Activated CD8-positive, alpha-beta memory T cell treated with anti-CD3 and anti-CD28 coated beads for 4 hours (primary cell): ENCODE measurements at regions not wholly inside any gene's neighbourhood (a gene's known extent, or its start where the extent isn't known, plus 50 kb on each side); places are given as distances from the start of the nearest gene placed in this dataset.
"Not testable (repeated sequence)": the region's sequence is repeated elsewhere in the genome, so short reads cannot be mapped to it uniquely, and the experiment has no call there.

Experiments
- DNase-seq, 2 donors: peaks; one replicate each; pipeline ENCODE4 v3.0.0-alpha.2; 2020; ENCODE audit warnings: low read depth in 2 of 2

DNA sequence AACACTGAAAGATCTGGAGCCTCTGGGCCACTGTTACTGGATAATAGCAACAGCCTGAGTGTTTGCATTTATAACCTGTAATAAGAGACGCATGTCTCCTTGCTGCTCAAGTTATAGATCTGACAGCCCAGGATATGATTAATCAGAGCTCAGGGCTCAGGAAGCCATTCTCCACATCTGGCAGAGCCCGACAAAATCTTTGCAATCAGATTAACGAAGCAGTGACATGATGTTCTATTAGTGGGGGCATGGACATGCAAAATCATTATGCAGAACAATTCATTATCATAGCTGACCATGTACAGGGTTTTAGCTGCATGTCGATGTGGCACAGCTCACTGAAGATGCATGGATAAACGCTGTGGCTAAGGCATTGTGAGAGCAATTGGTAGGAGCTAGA lies 730.3 kb downstream of the ZNF385D start:
- no peak for DNase-seq

DNA sequence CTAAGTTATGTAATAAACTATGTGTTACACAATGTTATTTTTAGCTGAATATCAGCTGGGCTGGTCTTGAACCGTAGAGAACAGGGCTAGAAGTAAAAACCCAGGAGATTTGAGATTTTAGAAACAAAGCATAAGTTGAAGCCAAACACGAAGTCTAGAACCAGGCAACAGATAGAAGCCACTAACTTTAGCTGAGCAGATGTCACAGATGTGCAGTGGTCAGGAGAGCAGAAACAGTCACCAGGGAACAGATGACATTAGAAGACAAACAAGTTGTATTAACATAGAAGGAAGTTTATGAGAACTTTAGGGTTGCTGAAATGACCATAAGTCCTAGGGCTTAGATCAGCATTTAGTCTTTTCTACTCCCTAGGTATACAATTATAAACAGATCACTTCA lies 731.0 kb downstream of the ZNF385D start:
- no peak for DNase-seq

DNA sequence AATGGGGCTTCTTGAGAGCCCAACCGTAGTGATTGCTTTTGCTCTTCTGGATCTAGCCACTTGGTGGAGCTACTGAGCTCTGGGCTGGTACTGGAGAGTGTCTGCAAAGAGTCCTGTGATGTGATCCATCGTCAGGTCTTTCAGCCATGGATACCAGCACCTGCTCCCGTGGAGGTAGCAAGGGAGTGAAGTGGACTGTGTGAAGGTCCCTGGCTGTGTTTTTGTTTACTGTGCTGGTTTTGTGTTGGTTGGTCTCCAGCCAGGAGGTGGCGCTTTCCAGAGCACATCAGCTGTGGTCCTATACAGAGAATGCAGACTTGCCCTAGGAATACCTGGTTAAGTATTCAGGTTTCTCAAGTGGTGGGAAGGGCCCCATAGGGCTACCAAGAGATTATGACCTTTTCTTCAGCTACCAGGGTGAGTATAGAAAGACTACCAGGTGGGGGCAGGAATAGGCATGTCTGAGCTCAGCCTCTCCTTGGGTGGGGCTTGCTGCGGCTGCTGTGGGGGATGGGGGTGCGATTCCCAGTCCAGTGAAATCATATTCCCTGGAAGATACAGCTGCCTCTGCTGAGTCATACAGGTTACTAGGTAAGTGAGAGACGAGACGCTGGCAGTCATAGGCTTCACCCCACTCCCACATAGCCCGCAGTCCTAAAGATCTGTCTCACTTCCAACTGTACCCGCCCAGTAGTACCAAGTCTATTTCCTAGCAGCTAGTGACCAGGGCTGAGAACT lies 733.7 kb downstream of the ZNF385D start:
- no peak for DNase-seq

DNA sequence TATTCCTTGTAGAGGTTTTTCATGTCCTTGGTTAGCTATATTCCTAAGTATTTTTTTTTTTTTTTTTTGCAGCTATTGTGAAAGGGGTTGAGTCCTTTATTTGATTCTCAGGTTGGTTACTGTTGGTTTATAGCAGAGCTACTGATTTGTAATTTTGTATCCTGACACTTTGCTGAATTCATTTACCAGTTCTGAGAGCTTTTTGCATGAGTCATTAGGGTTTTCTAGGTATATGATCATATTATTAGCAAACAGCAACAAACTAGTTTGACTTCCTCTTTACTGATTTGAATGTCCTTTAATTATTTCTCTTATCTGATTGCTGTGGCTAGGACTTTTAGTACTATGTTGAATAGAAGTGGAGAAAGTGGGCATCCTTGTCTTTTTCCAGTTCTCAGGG lies 737.4 kb downstream of the ZNF385D start:
- no peak for DNase-seq

DNA sequence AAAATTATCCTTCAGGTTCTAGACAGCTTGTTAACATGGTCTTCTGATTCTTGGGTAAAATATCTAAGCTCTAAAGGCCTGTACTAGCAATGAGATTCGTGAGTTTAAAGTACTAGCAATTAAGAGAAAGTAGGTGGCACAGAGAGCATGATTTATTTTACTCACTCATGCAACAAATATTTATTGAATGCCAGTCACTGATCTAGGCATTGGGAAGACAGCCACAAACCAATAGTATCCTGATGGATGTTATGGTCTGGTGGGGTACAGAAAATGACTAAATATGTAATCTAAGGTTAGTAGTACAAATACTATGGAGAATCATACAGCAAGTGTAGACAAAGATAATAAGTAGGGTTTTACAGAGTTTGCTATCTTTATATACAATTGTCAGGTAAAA lies 751.3 kb downstream of the ZNF385D start:
- DNase-seq = no peak

DNA sequence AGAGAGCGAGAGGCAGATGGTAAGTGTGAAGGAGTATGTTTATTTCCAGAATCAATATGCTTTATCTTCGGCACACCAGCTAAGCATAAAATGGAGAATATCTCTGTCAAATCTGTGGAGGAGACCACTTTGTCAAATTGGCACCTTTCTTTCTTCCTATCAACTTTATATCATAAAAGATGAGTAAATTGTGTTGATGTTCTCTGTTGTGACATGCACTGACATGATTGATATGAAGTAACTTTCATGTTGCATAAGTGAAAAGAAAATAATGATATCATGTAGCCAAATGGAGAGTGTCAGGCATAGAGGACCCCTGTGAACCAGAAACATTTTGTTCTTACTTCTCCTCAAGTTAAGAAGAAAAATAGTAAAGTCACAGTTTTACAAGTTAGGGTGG lies 753.8 kb downstream of the ZNF385D start:
- DNase-seq = no peak

DNA sequence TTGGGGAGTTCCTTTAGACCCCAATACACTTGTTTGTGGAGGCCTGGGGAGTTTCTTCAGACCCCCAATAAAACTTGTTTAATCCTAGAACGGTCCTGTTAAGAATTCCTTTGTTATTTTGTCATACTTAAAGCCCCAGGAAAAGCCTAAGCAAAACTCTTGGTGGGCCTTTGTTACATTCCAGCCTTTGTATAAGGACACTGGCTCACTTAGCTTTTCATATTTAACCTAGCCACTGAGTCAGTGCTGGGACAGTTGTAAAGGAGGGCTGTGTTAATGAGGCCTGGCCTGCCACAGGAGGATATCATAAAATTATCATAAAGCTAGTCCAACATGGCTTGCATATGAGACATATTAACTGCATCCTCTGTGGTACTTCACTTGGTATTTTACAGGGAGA lies 760.1 kb downstream of the ZNF385D start:
- DNase-seq = no peak

DNA sequence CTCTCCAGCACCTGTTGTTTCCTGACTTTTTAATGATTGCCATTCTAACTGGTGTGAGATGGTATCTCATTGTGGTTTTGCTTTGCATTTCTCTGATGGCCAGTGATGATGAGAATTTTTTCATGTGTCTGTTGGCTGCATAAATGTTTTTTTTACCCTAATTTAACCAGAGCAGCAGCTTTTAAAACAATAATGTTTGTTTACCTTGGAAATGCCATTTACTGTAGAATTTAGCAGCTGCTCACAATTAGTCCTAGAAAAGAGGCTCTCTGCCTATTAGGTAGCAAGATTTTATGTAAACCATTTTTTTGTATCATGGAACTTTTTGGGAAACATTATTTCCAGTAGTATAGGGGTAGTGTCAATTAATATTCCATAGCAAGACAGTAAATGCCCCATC lies 761.4 kb downstream of the ZNF385D start:
- not testable (repeated sequence) for DNase-seq

DNA sequence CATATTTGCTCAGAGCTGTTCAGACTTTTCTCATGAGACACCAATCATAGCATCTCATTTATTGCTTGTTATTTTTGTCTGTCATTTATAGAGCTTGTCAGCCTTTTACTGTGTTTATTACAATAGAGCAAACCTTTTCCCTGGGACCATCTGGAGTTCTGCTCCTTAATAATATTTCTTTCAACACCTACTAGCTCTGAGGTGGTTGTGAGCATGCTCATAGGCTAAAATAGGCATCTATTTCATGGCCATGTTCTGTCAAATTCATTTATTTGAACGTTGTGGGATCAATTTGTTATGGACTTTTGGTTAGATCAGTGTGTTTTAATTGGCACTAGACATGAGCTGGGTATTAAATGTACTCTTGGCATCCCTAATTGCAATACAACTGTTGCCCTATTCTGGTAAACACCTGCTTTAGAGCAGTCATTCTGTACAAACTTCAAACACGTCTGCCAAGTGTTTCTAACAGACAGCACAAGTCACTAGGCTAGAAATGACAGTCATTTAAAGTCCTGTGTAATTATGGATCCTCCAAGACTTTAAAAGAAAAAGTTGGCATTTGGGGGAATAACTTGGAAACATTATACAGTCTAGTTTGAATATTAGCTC lies 766.3 kb downstream of the ZNF385D start:
- DNase-seq = no peak

DNA sequence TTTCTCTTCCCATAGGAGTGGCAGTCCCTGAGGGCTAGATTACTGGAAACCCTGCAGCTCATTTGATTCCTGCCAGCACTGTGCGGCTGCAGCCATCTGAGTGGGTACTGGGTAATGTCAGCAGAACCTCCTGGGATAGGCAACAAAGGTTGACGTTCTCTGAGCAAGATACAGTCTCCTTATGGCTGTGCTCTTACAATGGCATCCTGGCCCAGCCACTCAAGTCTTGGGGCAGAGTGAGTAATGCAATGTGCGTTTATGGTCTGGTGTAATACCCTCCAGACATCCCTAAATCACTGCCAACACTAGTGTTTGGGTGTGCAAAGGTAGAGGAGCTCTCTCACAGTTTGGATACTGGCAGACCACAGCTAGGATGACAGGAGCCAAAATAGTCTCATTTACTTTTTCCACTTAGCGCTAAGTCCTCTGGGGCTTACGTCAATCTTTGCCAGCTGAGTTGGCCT lies 775.8 kb downstream of the ZNF385D start:
- DNase-seq = no peak

DNA sequence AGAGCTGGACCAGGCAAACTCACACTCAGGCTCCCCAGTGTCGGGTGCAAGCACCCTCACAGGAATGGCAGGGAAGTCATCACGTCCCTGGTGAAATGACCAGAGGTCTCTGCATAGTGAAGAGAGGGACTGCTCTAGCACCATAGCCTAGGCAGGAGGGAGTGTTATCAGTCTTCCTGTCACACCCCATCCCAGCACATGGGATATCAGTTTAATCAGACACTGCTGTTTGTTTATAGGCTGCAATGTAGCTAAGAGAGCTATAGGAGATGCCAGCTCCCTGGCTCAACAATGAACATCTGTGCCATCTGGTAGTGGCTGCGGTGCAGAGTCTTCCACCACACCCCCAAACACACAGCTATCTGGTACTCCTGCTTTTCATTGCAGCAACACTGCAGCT lies 776.6 kb downstream of the ZNF385D start:
- no peak for DNase-seq

DNA sequence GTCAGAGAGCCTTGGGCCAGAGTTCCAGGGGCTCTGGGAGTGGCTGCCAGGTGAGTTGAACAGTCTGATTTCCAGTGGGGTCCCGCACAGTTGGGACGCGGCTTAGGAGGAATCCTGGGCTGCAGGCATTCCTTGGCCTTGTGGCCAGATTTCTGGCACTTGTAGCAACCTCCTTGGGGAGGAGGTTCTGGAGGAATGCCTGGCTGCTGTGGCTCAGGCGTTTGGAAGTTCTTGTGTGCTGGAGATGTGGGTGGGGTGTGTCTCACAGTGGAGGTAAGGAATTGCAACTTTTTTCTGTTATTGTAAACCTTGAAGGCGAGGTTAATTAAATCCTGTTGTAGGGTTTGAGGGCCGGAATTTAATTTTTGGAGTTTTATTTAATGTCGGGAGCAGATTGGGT lies 780.2 kb downstream of the ZNF385D start:
- DNase-seq = not testable (repeated sequence)

DNA sequence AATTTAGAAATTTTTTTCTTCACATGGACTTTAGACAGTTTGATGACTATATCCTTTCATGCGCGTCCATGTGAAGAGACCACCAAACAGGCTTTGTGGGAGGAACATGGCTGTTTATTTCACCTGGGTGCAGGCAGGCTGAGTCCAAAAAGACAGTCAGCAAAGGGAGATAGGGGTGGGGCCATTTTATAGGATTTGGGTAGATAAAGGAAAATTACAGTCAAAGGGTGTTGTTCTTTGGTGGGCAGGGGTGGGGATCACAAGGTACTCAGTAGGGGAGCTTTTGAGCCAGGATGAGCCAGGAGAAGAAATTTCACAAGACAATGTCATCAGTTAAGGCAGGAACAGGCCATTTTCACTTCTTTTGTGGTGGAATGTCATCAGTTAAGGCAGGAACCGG lies 781.5 kb upstream of the SGO1 start:
- DNase-seq = not testable (repeated sequence)

DNA sequence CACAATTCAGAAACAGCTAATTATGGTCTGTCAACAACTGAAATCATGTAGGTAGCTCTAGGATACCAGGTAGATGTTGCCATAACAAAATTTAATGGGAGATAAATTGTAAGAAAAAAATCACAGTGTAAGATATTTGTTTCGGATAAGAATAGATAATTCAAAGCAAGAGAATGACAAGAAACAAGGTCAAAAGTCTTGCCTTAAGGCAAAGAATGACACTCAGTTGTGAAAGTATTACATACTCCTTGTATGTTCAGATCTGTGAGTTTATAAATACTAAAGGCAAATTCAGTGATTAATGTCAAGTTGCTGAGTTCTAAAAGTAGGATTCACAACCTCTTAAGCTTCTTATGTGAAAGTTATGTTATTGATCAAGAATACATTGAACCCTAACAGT lies 772.2 kb upstream of the SGO1 start:
- no peak for DNase-seq

DNA sequence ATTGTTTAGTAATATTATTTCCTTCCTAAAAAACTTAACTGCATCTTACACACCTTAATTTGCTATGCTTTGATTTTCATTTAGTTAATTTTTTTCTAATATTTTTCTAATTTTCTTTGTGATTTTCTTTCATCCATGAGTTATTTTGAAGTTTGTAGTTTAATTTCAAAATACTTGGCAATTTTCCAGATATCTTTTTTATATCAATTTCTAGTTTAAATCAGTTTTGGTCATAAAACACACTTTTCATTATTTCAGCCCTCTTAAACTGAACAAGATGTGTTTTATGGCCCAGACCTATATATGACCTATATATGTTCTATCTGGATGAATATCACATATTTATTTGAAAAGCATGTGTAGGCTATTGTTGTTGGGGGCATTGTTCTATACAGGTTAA lies 759.9 kb upstream of the SGO1 start:
- no peak for DNase-seq

DNA sequence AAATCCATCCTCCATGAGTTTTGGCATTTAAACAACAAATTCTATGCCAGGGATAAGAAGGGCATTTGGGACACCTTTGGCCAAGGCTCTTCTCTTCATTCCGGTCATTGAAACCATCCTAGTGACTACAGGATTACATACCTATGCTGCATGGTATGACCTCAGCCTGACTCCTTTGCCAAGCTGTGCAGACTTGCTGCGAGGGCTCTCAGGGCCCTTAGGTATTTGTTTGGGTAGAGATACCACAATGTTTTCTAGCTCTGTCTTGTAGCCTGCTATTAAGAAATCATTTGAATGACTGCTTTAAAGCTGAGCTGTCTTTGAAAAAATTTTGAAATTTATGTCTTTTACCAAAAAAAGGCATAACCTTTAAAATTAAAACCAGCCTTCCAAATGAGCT lies 749.8 kb upstream of the SGO1 start:
- no peak for DNase-seq

DNA sequence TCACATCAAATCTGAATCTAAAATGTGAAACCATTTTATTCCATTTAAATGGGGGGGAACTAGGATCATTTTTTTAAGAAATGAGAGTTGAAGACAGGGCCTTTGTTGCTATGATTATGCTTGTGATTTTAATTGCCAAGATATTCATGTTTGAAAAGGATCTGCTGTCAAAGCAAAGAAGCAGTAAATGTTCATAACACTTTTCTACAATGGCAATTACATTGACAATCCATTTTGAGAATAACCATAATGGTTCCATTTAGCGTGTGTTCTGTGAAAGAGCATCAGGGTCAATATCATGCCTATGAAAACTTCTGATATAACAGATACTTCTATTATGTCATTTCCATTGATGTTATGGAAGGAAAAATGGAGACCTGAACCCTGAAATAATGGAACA lies 745.8 kb upstream of the SGO1 start:
- DNase-seq = no peak

DNA sequence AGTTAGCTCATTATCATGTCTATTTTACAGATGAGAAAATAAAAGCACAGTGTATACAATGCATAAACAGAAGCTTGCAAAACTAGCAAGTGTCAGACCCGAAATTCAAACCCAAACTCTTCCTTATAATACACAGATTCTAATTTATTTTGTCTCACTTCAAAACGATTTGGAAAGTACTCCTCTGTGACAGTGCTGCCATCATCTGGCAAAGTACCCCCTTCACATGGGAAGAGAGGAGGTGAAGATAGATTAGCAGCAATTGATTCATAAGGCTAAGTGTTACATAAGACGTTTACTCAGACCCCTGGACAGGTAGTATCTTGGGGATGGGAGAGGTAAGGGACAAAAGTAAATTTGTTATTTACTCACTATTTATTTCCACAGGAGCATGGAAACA lies 744.0 kb upstream of the SGO1 start:
- DNase-seq = no peak

DNA sequence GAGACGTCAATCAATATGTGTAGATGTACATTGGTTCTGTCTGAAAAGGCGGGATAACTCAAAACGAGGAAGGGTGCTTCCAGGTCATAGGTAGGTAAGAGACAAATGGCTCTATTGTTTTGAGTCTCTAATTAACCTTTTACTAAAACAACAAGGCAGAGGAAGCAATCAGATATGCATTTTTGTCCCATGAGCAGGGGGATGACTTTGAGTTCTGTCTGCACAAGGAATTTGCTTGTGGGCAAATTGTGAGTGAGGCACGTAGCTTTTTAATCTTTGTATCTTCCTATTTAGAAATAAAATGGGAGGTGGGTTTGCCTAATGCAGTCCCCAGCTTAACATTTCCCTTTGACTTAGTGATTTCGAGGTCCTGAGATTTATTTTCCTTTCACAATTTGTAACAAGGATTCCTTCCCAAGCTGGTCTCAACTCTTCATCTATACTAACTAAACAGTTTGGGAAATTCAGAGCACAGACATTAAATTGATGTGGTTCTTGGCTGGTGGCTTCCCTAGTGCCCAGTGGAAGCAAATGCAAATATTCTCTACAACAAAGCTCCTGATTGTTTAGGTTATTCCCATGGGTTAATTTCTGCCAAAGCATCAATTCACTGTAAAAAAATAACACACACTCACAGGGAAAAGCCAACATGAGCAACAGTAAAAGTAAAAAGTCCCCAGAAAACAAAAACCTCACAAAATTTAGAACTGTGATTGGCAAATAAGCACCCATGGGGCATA lies 738.8 kb upstream of the SGO1 start:
- DNase-seq = no peak

DNA sequence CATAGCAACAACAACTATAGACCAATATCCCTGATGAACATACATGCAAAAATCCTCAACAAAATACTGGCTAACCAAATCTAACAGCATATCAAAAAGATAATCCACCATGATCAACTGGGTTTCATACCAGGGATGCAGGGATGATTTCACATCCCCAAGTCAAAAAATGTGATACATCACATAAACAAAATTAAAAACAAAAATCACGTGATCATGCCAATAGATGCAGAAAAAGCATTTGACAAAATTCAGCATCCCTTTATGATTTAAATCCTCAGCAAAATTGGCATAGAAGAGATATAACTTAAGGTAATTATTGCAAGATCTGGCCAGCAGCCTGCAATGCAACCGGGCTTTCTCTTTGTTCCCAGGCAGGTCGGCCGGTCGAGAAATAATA lies 735.1 kb upstream of the SGO1 start:
- not testable (repeated sequence) for DNase-seq

DNA sequence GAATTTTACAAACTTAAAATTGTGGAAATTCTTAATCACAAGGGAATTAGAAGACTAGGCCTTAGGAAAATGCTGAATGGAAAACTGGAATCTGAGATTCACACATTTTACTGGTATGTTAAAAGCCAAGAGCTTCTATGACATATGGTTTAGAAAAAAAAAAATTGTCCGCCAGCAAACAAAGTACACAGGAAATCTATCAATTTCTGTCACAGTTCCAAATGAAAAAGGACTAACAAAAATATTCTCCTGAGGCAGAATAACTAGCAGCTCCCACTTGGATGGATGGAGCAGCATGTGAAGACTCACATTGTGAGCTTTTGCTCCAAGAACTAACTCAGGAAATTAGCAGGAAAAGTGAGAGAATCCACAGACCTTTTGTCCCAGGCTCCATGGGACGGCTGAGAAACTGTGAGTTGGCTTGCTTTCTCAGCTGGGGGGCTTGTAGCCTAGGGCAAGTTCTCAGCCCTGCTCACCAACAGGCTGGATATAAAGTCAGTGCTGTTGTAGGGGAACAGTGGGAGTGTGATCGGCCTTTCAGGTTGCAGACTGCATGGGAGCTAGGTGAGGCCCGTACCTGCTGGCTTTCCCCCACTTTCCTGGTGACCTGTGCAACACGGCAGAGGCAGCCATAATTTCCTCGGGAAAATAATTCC lies 731.1 kb upstream of the SGO1 start:
- DNase-seq = no peak

DNA sequence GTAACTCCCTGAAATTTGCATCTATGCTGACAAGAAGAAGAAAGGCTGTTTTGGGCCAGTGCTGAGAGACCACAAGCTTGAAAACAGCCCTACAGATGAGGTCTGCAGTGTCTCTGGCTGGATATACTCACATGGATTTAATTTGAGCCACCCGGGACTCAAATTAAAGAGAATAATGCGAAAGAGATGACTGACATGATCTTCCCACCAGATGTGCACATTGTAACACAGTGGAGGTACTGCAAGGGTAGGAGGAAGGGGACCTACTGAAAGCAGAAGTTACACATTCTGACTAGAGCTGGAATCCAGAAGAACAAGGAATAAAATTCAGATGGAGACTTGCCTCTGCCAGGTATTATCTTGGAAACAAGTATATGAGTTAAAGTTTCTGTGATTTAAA lies 728.3 kb upstream of the SGO1 start:
- no peak for DNase-seq

DNA sequence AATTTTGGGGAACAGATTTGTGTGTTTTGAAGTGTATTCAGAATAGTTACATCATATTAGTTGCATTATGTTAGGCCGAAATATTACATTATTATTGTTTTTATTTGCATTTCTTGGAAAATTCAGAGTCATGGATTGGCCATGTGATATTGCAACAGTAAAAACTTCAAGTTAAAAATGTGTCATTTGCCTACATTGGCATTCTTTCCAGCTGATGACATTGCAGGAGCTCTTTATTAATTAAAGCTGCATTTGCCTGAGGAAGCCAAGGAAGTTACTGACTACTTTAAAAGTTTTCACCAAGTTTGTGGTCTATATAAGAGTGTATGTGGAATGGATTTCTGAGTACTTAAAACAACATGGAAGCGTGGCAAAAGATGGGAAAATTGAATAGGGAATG lies 726.4 kb upstream of the SGO1 start:
- DNase-seq = no peak
